ENCODE measurements at regions not wholly inside any gene's neighbourhood (a gene's known extent, or its start where the extent isn't known, plus 50 kb on each side); places are given as distances from the start of the nearest gene placed in this dataset.

DNA sequence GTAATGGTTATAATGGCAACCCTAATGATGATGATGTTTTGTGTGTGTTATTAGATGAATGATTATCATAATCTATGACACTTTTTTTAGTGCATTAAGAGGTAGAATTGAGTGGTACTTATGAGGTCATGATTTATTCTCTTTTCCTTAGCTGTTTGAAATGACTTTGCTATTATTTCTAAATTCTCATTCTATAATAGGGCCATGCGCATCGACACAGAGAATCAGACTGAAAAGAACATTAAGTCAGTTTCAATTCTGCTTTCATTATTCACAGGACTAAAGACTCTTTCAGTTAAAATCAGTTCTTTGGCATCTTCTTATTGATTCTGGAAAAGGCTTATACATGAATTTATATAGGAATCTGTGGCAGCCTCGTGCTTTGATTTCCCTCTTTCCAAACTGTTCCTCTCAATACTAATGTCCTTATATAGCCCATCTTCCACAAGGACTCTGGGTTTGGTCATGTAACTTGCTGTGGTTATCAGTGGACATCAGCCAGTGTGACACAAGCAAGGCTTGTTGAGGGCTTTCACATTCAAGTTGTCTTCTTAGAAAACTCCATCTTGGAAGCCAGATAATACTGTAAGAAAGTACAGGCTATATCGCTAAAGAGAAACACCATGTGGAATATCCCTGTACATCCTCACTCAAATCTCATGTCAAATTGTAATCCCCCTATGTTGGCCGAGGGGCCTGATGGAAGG, 140.3 kb upstream of the CHD1 start (continued):
- TF ChIP-seq, protein P1, sequence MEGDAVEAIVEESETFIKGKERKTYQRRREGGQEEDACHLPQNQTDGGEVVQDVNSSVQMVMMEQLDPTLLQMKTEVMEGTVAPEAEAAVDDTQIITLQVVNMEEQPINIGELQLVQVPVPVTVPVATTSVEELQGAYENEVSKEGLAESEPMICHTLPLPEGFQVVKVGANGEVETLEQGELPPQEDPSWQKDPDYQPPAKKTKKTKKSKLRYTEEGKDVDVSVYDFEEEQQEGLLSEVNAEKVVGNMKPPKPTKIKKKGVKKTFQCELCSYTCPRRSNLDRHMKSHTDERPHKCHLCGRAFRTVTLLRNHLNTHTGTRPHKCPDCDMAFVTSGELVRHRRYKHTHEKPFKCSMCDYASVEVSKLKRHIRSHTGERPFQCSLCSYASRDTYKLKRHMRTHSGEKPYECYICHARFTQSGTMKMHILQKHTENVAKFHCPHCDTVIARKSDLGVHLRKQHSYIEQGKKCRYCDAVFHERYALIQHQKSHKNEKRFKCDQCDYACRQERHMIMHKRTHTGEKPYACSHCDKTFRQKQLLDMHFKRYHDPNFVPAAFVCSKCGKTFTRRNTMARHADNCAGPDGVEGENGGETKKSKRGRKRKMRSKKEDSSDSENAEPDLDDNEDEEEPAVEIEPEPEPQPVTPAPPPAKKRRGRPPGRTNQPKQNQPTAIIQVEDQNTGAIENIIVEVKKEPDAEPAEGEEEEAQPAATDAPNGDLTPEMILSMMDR (IDR thresholded peaks at IDR 0.05; ENCODE audit: control extremely low read depth in 1 of 3, insufficient read depth in 1 of 3, low read depth in 1 of 3, low read length in 3 of 3) = no peak
- TF ChIP-seq, protein P2, sequence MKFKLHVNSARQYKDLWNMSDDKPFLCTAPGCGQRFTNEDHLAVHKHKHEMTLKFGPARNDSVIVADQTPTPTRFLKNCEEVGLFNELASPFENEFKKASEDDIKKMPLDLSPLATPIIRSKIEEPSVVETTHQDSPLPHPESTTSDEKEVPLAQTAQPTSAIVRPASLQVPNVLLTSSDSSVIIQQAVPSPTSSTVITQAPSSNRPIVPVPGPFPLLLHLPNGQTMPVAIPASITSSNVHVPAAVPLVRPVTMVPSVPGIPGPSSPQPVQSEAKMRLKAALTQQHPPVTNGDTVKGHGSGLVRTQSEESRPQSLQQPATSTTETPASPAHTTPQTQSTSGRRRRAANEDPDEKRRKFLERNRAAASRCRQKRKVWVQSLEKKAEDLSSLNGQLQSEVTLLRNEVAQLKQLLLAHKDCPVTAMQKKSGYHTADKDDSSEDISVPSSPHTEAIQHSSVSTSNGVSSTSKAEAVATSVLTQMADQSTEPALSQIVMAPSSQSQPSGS (IDR thresholded peaks at IDR 0.05; ENCODE audit: low read length) = no peak
- no peak for TF ChIP-seq SP2 (IDR thresholded peaks at IDR 0.05; ENCODE audit: low read length)
- no peak for TF ChIP-seq CBX8 (IDR thresholded peaks at IDR 0.05; ENCODE audit: borderline replicate concordance, low read depth, low read length)
- TF ChIP-seq EZH2 (IDR thresholded peaks at IDR 0.05; ENCODE audit: low read depth, low read length, severe bottlenecking) = no peak

Measured in H1 (cell line).